Stimulated activated CD4-positive, alpha-beta T cell treated with anti-CD3 and anti-CD28 coated beads, Interleukin-12 subunit alpha, Interleukin-12 subunit beta, amount 100 ng/mL, for 4 hours (primary cell): ENCODE measurements at regions not wholly inside any gene's neighbourhood (a gene's known extent, or its start where the extent isn't known, plus 50 kb on each side); places are given as distances from the start of the nearest gene placed in this dataset.
A peak's percentile ranks its signal among the peaks of the same experiment; 100 is the strongest.
"Not testable (repeated sequence)": the region's sequence is repeated elsewhere in the genome, so short reads cannot be mapped to it uniquely, and the experiment has no call there.

Source experiments
- DNase-seq: peaks from one replicate; pipeline ENCODE4 v3.0.0-alpha.2; 2020

GRCh38 chr7:97928844-97929243, 56.6 kb upstream of the ASNS start:
- DNase-seq = not testable (repeated sequence)

- peak; percentile 73 for DNase-seq
Observed at GRCh38 chr7:97927790-97928748, 55.9 kb upstream of the ASNS start.
